ENCODE measurements at regions not wholly inside any gene's neighbourhood (a gene's known extent, or its start where the extent isn't known, plus 50 kb on each side); places are given as distances from the start of the nearest gene placed in this dataset.
A peak's percentile ranks its signal among the peaks of the same experiment; 100 is the strongest.
"Not testable (repeated sequence)": the region's sequence is repeated elsewhere in the genome, so short reads cannot be mapped to it uniquely, and the experiment has no call there.

DNA sequence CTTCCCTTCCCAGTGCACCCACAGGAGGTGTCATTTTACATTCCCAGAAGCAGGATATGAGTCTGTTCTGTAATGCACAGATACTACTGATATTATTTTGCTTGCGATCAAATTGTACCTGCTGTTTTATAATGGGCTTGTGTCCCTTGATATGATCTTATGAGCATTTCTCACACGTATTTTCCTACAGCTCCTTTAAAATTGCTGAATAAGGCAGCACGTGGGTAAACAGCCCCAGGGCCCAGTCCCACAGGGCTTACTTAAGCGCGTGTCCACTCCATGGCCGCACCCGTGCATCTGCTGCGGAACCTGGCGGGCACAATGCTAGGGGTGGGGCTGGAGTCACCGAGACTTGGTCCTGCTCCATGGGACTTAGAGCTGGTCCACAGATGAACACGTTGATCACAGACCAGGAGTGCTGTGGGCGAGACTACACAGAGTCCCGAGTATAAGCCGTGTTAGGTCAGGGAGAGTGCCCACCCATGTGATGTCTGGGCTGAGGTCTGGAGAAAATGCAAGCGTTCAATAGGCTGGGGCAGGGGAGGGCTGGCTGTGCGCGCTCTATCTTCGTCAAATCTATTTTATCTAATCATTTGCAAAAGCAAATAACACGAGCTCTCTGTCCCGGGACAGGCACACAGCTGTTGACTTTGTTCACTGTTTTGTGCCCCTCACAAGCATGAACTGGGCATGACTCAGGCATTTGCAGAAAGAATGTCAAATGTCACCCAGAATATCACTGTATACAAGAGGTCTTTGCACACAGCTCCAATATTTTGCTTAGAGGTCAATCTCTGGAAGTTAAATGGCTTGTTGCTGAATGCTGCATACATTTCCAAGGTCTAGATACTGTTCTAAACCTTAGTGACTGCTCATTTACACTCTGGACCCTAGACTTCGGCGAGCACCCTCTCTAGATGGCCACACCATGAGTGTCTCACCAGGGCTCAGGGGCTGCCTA, 119.3 kb downstream of the CRYAA start:
- DNase-seq = no peak
- 75% methylated on average over 19 of the region's 22 CpGs for WGBS (ENCODE audit: insufficient coverage)
- no peak overlapping the region for H3K27ac ChIP-seq (ENCODE audit: low read length)

DNA sequence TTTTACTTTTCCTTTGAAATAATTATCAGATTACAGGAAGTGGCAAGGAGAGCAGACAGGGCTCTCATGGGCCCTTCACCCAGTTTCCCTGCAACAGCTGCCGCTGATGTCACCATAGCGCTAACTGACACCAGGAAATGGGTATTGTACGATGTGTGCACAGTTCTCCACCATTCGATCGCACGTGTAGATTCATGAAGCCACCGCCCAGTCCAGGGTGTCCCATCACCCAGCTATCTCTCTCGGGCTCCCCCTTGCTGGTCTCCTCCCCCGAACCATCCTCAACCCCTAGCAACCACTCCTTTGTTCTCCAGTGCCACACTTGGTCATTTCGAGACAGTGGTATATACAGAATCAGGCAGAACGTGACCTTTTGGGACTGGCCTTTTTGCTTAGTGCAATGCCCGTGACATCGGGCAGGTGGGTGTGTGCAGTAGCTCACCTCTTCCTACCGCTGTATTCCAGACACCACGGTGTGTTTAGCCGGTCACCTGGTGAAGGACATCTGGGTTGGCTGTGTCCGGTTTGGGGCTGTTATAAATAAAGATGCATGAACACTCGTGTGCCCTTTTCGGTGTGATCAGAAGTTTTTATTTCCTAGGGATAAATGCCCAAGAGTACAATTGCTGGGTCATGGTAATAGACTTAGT, 118.4 kb downstream of the CRYAA start:
- WGBS (ENCODE audit: insufficient coverage) = 84% methylated on average over 16 of the region's 19 CpGs
- Histone ChIP-seq H3K27ac (ENCODE audit: low read length) (peak overlapping the region; percentile 4), H3K36me3 (ENCODE audit: control insufficient read depth, insufficient read depth, low read length) (no peaks in the 10 kb centered on the region), H3K27me3 (ENCODE audit: control insufficient read depth, insufficient read depth, low read length) (peaks cover 6% of the 10 kb centered on the region), H3K4me1 (ENCODE audit: control insufficient read depth, insufficient read depth, low read length) (peaks cover 35% of the 10 kb centered on the region), H3K4me3 (ENCODE audit: low read length) (no peak overlapping the region), H3K9me3 (replicated peaks; ENCODE audit: control insufficient read depth, low read depth, low read length) (peaks cover 6% of the 10 kb centered on the region)
- no peak for DNase-seq

More for the DNA sequence above, 119.3 kb downstream of the CRYAA start:
- H3K4me3 ChIP-seq (ENCODE audit: low read length) = no peak overlapping the region
- H3K27me3 ChIP-seq (ENCODE audit: control insufficient read depth, insufficient read depth, low read length) = peaks cover 5% of the 10 kb centered on the region
- no peaks in the 10 kb centered on the region for H3K36me3 ChIP-seq (ENCODE audit: control insufficient read depth, insufficient read depth, low read length)
- peaks cover 35% of the 10 kb centered on the region for H3K4me1 ChIP-seq (ENCODE audit: control insufficient read depth, insufficient read depth, low read length)
- peaks cover 6% of the 10 kb centered on the region for H3K9me3 ChIP-seq (replicated peaks; ENCODE audit: control insufficient read depth, low read depth, low read length)

DNA sequence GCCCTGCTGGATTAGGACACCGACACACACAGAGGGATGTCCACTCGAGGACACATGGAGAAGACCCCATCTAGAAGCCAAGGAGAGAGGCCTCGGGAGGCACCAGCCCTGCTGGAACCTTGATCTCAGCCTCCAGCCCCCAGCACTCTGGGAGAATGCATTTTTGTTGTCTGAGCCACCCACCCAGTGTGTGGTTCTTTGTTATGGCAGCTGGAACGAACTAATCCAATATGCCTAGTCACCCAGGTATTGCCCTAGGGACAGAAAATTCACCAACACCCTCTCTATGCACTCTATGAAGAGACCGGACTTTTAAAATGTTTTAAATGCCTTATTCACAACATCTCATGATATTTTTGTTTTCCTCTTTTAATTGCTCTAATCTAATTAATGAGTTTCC, 117.4 kb downstream of the CRYAA start:
- WGBS (ENCODE audit: insufficient coverage) = 63% methylated on average over 1 of the region's 5 CpGs

DNA sequence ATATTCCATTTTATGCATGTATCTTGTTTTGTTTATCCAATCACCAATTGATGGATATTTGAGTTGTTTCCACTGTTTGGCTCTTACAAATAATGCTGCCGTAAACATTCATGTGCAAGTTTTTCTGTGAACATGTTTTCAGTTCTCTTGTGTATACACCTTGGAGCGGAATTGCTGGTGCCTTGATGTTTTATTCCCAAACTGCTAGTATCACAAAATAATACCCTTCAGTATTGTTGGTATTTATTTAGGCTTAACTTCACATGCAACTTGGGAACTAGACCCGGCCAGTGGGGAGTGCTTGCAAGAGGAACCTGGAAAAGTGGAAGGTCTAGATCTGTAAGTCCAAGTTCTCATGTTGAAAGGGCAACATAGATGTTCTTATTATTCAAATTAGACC, 115.9 kb downstream of the CRYAA start:
- H3K4me3 ChIP-seq (ENCODE audit: low read length) = no peak overlapping the region
- peaks cover 22% of the 10 kb centered on the region for H3K4me1 ChIP-seq (ENCODE audit: control insufficient read depth, insufficient read depth, low read length)
- H3K27ac ChIP-seq (ENCODE audit: low read length) = no peak overlapping the region
- H3K27me3 ChIP-seq (ENCODE audit: control insufficient read depth, insufficient read depth, low read length) = peaks cover 7% of the 10 kb centered on the region
- DNase-seq = no peak
- no peaks in the 10 kb centered on the region for H3K36me3 ChIP-seq (ENCODE audit: control insufficient read depth, insufficient read depth, low read length)
- peaks cover 6% of the 10 kb centered on the region for H3K9me3 ChIP-seq (replicated peaks; ENCODE audit: control insufficient read depth, low read depth, low read length)
- no CpG with 5 or more reads among the region's 3 CpGs for WGBS (ENCODE audit: insufficient coverage)

More for the DNA sequence above, 117.4 kb downstream of the CRYAA start:
- Histone ChIP-seq H3K27ac (ENCODE audit: low read length) (no peak overlapping the region), H3K36me3 (ENCODE audit: control insufficient read depth, insufficient read depth, low read length) (no peaks in the 10 kb centered on the region), H3K9me3 (replicated peaks; ENCODE audit: control insufficient read depth, low read depth, low read length) (peaks cover 6% of the 10 kb centered on the region), H3K27me3 (ENCODE audit: control insufficient read depth, insufficient read depth, low read length) (peaks cover 8% of the 10 kb centered on the region), H3K4me3 (ENCODE audit: low read length) (no peak overlapping the region), H3K4me1 (ENCODE audit: control insufficient read depth, insufficient read depth, low read length) (peaks cover 35% of the 10 kb centered on the region)
- no peak for DNase-seq

DNA sequence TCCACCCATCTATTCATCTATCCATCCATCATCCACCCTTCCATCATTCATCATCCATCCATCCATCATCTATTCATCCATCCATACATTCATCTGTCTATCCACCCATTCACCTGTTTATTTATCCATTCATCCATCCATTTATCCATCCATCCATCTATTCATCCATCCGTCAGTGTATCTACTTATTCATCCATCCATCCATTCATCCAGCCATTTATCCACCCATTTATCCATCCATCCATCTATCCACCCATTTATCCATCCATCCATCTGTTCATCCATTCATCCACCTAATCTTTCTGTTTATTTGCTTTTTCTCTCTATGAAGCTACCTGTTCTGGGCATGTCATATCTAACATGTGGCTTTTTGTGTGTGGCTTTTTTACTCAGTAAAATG, 115.4 kb downstream of the CRYAA start:
- H3K4me3 ChIP-seq (ENCODE audit: low read length) = no peak overlapping the region
- WGBS (ENCODE audit: insufficient coverage) = 100% methylated on average over 1 of the region's 1 CpG
- no peak for DNase-seq
- H3K9me3 ChIP-seq (replicated peaks; ENCODE audit: control insufficient read depth, low read depth, low read length) = peaks cover 2% of the 10 kb centered on the region
- no peak overlapping the region for H3K27ac ChIP-seq (ENCODE audit: low read length)
- H3K27me3 ChIP-seq (ENCODE audit: control insufficient read depth, insufficient read depth, low read length) = peaks cover 7% of the 10 kb centered on the region
- H3K36me3 ChIP-seq (ENCODE audit: control insufficient read depth, insufficient read depth, low read length) = no peaks in the 10 kb centered on the region
- H3K4me1 ChIP-seq (ENCODE audit: control insufficient read depth, insufficient read depth, low read length) = peaks cover 20% of the 10 kb centered on the region

DNA sequence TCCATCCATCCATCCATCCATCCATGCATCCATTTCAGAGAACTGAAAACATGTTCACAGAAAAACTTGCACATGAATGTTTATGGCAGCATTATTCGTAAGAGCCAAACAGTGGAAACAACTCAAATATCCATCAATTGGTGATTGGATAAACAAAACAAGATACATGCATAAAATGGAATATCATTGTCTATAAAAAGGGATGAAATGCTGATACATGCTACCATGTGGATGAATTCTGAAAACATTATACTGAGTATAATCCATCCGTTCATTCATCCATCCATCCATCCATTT, 115.1 kb downstream of the CRYAA start:
- H3K27ac ChIP-seq (ENCODE audit: low read length); H3K27me3 ChIP-seq (ENCODE audit: control insufficient read depth, insufficient read depth, low read length); DNase-seq; H3K9me3 ChIP-seq (replicated peaks; ENCODE audit: control insufficient read depth, low read depth, low read length); H3K4me3 ChIP-seq (ENCODE audit: low read length); H3K36me3 ChIP-seq (ENCODE audit: control insufficient read depth, insufficient read depth, low read length): not testable (repeated sequence)
- WGBS (ENCODE audit: insufficient coverage) = 89% methylated on average over 1 of the region's 2 CpGs
- peaks cover 21% of the 10 kb centered on the region for H3K4me1 ChIP-seq (ENCODE audit: control insufficient read depth, insufficient read depth, low read length)

DNA sequence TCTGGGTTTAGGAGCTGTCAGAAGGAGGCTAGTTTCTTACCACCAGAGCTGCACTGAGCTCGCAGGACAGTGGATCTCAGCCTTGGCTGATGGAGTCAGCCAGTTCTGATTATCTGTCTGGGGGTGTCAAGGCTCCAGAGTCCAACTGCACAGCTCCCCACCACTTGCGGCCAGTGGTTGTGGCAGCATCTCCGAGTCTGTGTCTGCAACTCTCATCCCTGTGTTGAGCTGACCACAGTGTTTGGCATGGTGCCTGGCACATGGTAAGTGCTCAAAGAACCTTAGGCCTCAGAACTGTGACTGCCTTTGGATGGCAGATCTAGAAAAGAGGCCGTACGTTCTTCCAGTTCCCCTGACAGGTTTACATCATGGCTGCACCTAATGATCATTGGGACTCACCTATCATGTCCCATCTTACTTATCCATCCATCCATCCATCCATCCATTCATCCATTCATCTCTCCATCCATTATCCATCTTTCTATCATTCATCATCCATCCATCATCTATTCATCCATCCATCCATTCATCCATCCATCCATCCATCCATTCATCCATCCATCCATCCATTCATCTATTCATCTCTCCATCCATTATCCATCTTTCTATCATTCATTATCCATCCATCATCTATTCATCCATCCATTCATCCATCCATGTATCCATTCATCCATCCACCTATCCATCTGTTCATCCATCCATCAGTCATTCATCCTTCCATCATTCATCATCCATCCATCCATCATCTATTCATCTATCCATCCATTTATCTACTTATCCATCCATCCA, 114.5 kb downstream of the CRYAA start:
- Histone ChIP-seq H3K36me3 (ENCODE audit: control insufficient read depth, insufficient read depth, low read length) (no peaks in the 10 kb centered on the region), H3K27ac (ENCODE audit: low read length) (no peak overlapping the region), H3K4me1 (ENCODE audit: control insufficient read depth, insufficient read depth, low read length) (peaks cover 19% of the 10 kb centered on the region), H3K4me3 (ENCODE audit: low read length) (no peak overlapping the region), H3K27me3 (ENCODE audit: control insufficient read depth, insufficient read depth, low read length) (peaks cover 13% of the 10 kb centered on the region), H3K9me3 (replicated peaks; ENCODE audit: control insufficient read depth, low read depth, low read length) (no peaks in the 10 kb centered on the region)
- DNase-seq = no peak
- WGBS (ENCODE audit: insufficient coverage) = 91% methylated on average over 4 of the region's 5 CpGs

DNA sequence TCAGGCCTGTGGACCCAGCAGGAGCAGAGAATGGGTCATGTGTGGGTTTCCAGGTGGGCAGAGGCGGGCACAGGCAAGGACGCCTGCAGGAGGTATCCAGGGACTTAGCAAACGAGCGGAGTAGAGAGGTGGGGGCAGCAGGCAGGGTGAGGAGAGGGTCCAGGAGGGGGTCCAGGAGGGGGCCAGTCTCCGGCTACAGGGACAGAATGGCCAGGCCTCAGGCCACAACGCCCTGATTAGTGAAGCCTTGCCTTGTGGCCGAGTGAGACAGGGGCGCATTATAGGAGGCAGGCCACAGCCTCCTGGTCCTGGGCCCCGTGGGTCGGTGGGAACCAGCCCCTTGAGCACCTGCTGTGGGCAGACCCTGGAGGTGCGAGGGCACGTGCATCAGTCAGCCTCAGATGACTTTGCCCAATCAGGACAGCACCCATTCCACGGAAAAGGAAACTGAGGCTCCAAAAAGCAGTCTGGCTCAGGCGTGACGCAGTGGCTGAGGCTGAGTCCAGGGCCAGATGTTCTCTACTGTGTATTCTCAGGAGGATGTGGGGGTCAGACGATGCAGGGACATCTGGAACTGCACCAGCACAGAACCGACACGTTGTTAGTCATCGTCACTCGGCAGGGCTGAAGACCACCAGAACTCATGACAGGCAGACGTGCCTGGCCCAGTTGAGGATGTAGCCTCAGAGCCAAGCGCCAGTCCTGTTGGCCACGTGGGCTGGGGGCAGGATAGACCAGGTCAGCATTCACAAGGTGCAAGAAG, 113.7 kb downstream of the CRYAA start:
- DNase-seq = no peak
- 76% methylated on average over 22 of the region's 23 CpGs for WGBS (ENCODE audit: insufficient coverage)
- H3K27me3 ChIP-seq (ENCODE audit: control insufficient read depth, insufficient read depth, low read length) = peaks cover 20% of the 10 kb centered on the region
- peaks cover 15% of the 10 kb centered on the region for H3K4me1 ChIP-seq (ENCODE audit: control insufficient read depth, insufficient read depth, low read length)
- no peak overlapping the region for H3K27ac ChIP-seq (ENCODE audit: low read length)
- H3K9me3 ChIP-seq (replicated peaks; ENCODE audit: control insufficient read depth, low read depth, low read length) = no peaks in the 10 kb centered on the region
- no peak overlapping the region for H3K4me3 ChIP-seq (ENCODE audit: low read length)
- no peaks in the 10 kb centered on the region for H3K36me3 ChIP-seq (ENCODE audit: control insufficient read depth, insufficient read depth, low read length)

DNA sequence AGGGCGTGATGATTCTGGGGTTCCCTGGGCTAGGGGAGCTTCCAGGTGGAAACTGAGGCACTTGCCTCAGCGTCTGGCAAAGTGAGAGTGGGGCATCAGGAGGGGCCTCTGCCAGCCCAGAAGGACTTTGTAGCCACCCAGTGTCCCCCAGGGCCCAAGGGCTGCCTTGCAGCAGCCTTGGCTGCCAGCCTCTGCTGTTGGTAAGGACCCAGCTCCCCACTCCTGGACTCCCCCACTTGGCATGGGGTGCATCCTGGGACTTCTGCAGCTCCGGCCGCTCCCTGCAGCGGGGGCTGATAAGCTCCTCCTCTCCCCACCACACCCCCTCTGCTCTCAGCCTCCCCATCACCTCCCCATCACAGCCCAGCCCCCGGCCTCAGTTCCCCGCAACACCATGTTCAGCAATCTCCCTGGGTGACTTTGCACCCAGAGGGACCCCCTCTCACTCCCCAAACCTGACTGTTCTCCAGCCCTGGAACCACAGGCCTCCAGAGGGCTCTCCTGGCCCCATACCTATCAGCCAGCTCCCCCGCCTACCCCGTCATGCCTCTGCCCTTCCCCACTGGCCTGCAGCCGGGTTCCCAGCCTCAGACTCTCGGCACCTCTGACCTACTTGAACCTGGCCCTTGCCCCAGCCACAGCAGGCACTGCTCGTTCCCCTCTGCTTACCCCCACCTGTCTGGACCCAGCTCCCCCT, 113.0 kb downstream of the CRYAA start:
- Histone ChIP-seq H3K4me3 (ENCODE audit: low read length) (no peak overlapping the region), H3K27ac (ENCODE audit: low read length) (no peak overlapping the region), H3K36me3 (ENCODE audit: control insufficient read depth, insufficient read depth, low read length) (no peaks in the 10 kb centered on the region), H3K9me3 (replicated peaks; ENCODE audit: control insufficient read depth, low read depth, low read length) (no peaks in the 10 kb centered on the region), H3K4me1 (ENCODE audit: control insufficient read depth, insufficient read depth, low read length) (peaks cover 9% of the 10 kb centered on the region), H3K27me3 (ENCODE audit: control insufficient read depth, insufficient read depth, low read length) (peaks cover 24% of the 10 kb centered on the region)
- no peak for DNase-seq
- 58% methylated on average over 10 of the region's 12 CpGs for WGBS (ENCODE audit: insufficient coverage)
